HCT116 (cell line): ENCODE measurements at regions not wholly inside any gene's neighbourhood (a gene's known extent, or its start where the extent isn't known, plus 50 kb on each side); places are given as distances from the start of the nearest gene placed in this dataset.
A peak's percentile ranks its signal among the peaks of the same experiment; 100 is the strongest.

Source experiments
- ATAC-seq: fragments of 200-7000 bp; cut with Tn5 transposase; 2 replicates; pipeline ENCODE4 v1.9.1; 2020; ENCODE audit warnings: mild to moderate bottlenecking, moderate library complexity
- BruUV-seq: library from RNA; stranded (reverse); fragments of 400-500 nt; replicated peaks from 2 replicates; lab custom pipeline; 2021; lab: Mats Ljungman, UMichigan
- CTCF ChIA-PET: fragments of 300-600 bp; sonication (Branson Sonifier 250); formaldehyde crosslinking; loops from one replicate; lab custom pipeline; 2021; ENCODE audit warnings: antibody characterized with exemption; lab: Charles Lee
- POLR2A ChIA-PET: fragments of 300-600, 350-600 bp; sonication (Branson Sonifier 250); formaldehyde crosslinking; loops from one replicate; lab custom pipeline; 2021; ENCODE audit warnings: antibody characterized with exemption; lab: Charles Lee
- RAD21 ChIA-PET, 2 experiments: fragments of 300-600 bp; sonication (Branson Sonifier 250); formaldehyde crosslinking; loops; one replicate each; lab custom pipeline; 2023; ENCODE audit warnings: low total read pairs in 2 of 2; ENCODE audit not compliant: uncharacterized antibody in 2 of 2, unreplicated experiment in 2 of 2, low non-redundant PET in 1 of 2; lab: Charles Lee
- DNase-seq: peaks from one replicate; pipeline ENCODE4 v3.0.0-alpha.2; 2010; ENCODE audit warnings: low read depth, low spot score
- H2AFZ ChIP-seq: fragments of 200-600 bp; shearing (Covaris generic), sonication (generic); 2 replicates; pipeline ENCODE4 v1.6.1; 2017; ENCODE audit warnings: low read depth, mixed run types, mixed read lengths, antibody characterized with exemption, low read length; ENCODE audit not compliant: poor library complexity, severe bottlenecking
- H3K27ac ChIP-seq: 2 replicates; pipeline ENCODE4 v1.5.1; 2012; ENCODE audit warnings: low read depth, low read length
- H3K27me3 ChIP-seq: fragments of 200-600 bp; sonication (generic); 2 replicates; pipeline ENCODE4 v1.6.1; 2016; ENCODE audit warnings: mixed run types, low read length, mixed read lengths; ENCODE audit not compliant: insufficient read depth
- H3K36me3 ChIP-seq, 2 experiments: fragments of 200-500 bp in 1 of 2; fragments of 200-600 bp in 1 of 2; sonication (Bioruptor generic) in 1 of 2; sonication (generic) in 1 of 2; 2 replicates each; pipeline versions ENCODE4 v1.5.1 to v1.6.1; 2014 to 2016; ENCODE audit warnings: low read length in 2 of 2, inconsistent platforms in 1 of 2, mixed read lengths in 1 of 2, mixed run types in 1 of 2; ENCODE audit not compliant: insufficient read depth in 2 of 2, control insufficient read depth in 1 of 2
- H3K4me1 ChIP-seq, 2 experiments: fragments of 200-600 bp in 1 of 2; sonication (generic) in 1 of 2; 2 replicates each; pipeline versions ENCODE4 v1.5.1 to v1.6.1; 2012 to 2017; ENCODE audit warnings: low read length in 2 of 2, inconsistent platforms in 1 of 2, mild to moderate bottlenecking in 1 of 2, mixed read lengths in 1 of 2, mixed run types in 1 of 2, moderate library complexity in 1 of 2; ENCODE audit not compliant: insufficient read depth in 2 of 2, control insufficient read depth in 1 of 2
- H3K4me2 ChIP-seq: fragments of 200-600 bp; sonication (generic); 2 replicates; pipeline ENCODE4 v1.6.1; 2017; ENCODE audit warnings: mixed run types, low read length, mixed read lengths
- H3K4me3 ChIP-seq, 2 experiments: fragments of 200-600 bp in 1 of 2; sonication (generic) in 1 of 2; replicated peaks in 1 of 2; 2 replicates each; pipeline ENCODE4 v1.5.1; 2011 to 2016; ENCODE audit warnings: low read length in 2 of 2, control low read depth in 1 of 2, low read depth in 1 of 2, mild to moderate bottlenecking in 1 of 2, mixed read lengths in 1 of 2, mixed run types in 1 of 2
- H3K79me2 ChIP-seq: fragments of 200-600 bp; sonication (generic); 2 replicates; pipeline ENCODE4 v1.6.1; 2017; ENCODE audit warnings: mild to moderate bottlenecking, mixed run types, low read length, moderate library complexity, mixed read lengths; ENCODE audit not compliant: insufficient read depth
- H3K9ac ChIP-seq: fragments of 200-600 bp; sonication (generic); 2 replicates; pipeline ENCODE4 v1.6.1; 2016; ENCODE audit warnings: low read length, mixed read lengths
- H3K9me2 ChIP-seq: fragments of 200-600 bp; sonication (generic), shearing (Covaris generic); 2 replicates; pipeline ENCODE4 v1.6.1; 2017; ENCODE audit warnings: mixed run types, mild to moderate bottlenecking, moderate library complexity; ENCODE audit not compliant: insufficient read depth
- H3K9me3 ChIP-seq, 2 experiments: fragments of 200-500 bp in 1 of 2; fragments of 200-600 bp in 1 of 2; sonication (Bioruptor generic) in 1 of 2; sonication (generic) in 1 of 2; 2 replicates each; pipeline ENCODE4 v1.6.1; 2014 to 2017; ENCODE audit warnings: low read length in 2 of 2, mixed read lengths in 2 of 2, inconsistent platforms in 1 of 2, low read depth in 1 of 2, mild to moderate bottlenecking in 1 of 2, mixed run types in 1 of 2, moderate library complexity in 1 of 2; ENCODE audit not compliant: control insufficient read depth in 1 of 2, insufficient read depth in 1 of 2
- H4K20me1 ChIP-seq: fragments of 200-600 bp; sonication (generic), shearing (Covaris generic); 2 replicates; pipeline ENCODE4 v1.6.1; 2017; ENCODE audit warnings: mixed run types, mild to moderate bottlenecking, moderate library complexity; ENCODE audit not compliant: insufficient read depth
- ATF3 ChIP-seq: IDR thresholded peaks from 2 replicates; pipeline ENCODE4 v1.6.1; 2012
- CTCF ChIP-seq, 3 experiments: fragments of 200-600 bp in 1 of 3; sonication (generic) in 1 of 3; IDR thresholded peaks in 2 of 3; conservative IDR thresholded peaks in 1 of 3; 2 replicates each; pipeline ENCODE4 v1.5.1; 2012 to 2017; ENCODE audit warnings: low read depth in 2 of 3, low read length in 2 of 3, antibody characterized with exemption in 1 of 3, borderline replicate concordance in 1 of 3, control low read depth in 1 of 3, mild to moderate bottlenecking in 1 of 3, mixed read lengths in 1 of 3, mixed run types in 1 of 3, moderate library complexity in 1 of 3; ENCODE audit not compliant: insufficient read depth in 1 of 3
- EGR1 ChIP-seq: IDR thresholded peaks from 2 replicates; pipeline ENCODE4 v1.6.1; 2012; ENCODE audit warnings: low read depth
- POLR2A ChIP-seq: IDR thresholded peaks from 2 replicates; pipeline ENCODE4 v1.7.0; 2011; ENCODE audit warnings: borderline replicate concordance; ENCODE audit not compliant: insufficient read depth, insufficient read length; ENCODE audit errors: extremely low read depth
- POLR2AphosphoS5 ChIP-seq: IDR thresholded peaks from 2 replicates; pipeline ENCODE4 v1.6.1; 2011; ENCODE audit warnings: mild to moderate bottlenecking, low read depth, low read length, moderate library complexity
- intact Hi-C: fragments of 100-400 bp; cut with micrococcal nuclease; formaldehyde crosslinking; loops from 2 replicates; pipeline ENCODE4 v1.10.0; 2022

- RAD21 ChIA-PET, result no interaction called here
- TF ChIP-seq EGR1 (no peak), POLR2AphosphoS5 (no peak)
- TF ChIP-seq, all 23 proteins: peak for 0
- ATAC-seq (no peak), DNase-seq (no peak)
- ChIA-PET POLR2A (no interaction called here), CTCF (interaction anchor here (1.1 to 3.3 kb wide), 3 partner anchors 10 to 491 kb away, joined by 3 to 12 read pairs (median 4); no protein-coding TSS in a partner anchor)
- H3K9me2 ChIP-seq, result no peaks in the 10 kb centered on the region
- intact Hi-C loops, result no loop called here
- no peaks in the 10 kb centered on the region for H3K36me3 ChIP-seq
- no TSS peak for BruUV-seq
- H3K9ac ChIP-seq, result no peak overlapping the region
- H3K79me2 ChIP-seq, result no peaks in the 10 kb centered on the region
- H4K20me1 ChIP-seq, result no peaks in the 10 kb centered on the region
- H3K27me3 ChIP-seq, result no peaks in the 10 kb centered on the region
- peaks cover 77 to 92% of the 10 kb centered on the region in 2 experiments for H3K4me1 ChIP-seq
- no peak overlapping the region for H2AFZ ChIP-seq
- H3K4me3 ChIP-seq, result no peak overlapping the region
- H3K4me2 ChIP-seq, result no peak overlapping the region
- H3K27ac ChIP-seq, result no peak overlapping the region; the same call in 1 of the 2 replicates
- H3K9me3 ChIP-seq, result no peaks in the 10 kb centered on the region
These were observed 78.9 kb downstream of the CPN2 start for GRCh38 chr3:194272221-194272620.

- no TSS peak for BruUV-seq
- Histone ChIP-seq H2AFZ (no peak overlapping the region), H3K4me2 (no peak overlapping the region), H3K27ac (peak overlapping the region; percentile 76), H4K20me1 (no peaks in the 10 kb centered on the region), H3K9me3 (no peaks in the 10 kb centered on the region), H3K4me3 (no peak overlapping the region), H3K9me2 (no peaks in the 10 kb centered on the region), H3K36me3 (no peaks in the 10 kb centered on the region), H3K79me2 (no peaks in the 10 kb centered on the region), H3K4me1 (peaks cover 77 to 91% of the 10 kb centered on the region in 2 experiments), H3K9ac (no peak overlapping the region), H3K27me3 (no peaks in the 10 kb centered on the region)
- ATAC-seq (no peak), DNase-seq (no peak)
- intact Hi-C loops, result no loop called here
- ChIA-PET CTCF (interaction anchor here (1.1 kb wide), 1 partner anchor 41 kb away, joined by 5 read pairs; no protein-coding TSS in a partner anchor), POLR2A (interaction anchor here (0.8 kb wide), 1 partner anchor 132 kb away, joined by 4 read pairs; no protein-coding TSS in a partner anchor), RAD21 (interaction anchor here in 1 of 2 experiments (1.0 kb wide), 1 partner anchor 43 kb away, joined by 3 read pairs; no protein-coding TSS in a partner anchor)
- TF ChIP-seq POLR2A (no peak), ATF3 (no peak), CTCF (IDR thresholded peaks at IDR 0.05 in 2 of 3, conservative IDR thresholded peaks at IDR 0.05 in 1 of 3; ENCODE audit: borderline replicate concordance in 1 of 3, insufficient read depth in 1 of 3, low read depth in 2 of 3, low read length in 2 of 3) (no peak)
These were observed 78.0 kb downstream of the CPN2 start for GRCh38 chr3:194272861-194273742.
